HG02884 (cell line): ENCODE measurements at regions not wholly inside any gene's neighbourhood (a gene's known extent, or its start where the extent isn't known, plus 50 kb on each side); places are given as distances from the start of the nearest gene placed in this dataset.

Source experiments
- ATAC-seq: cut with Tn5 transposase; IDR thresholded peaks from one replicate; pipeline ENCODE4 v1.9.1; 2021; ENCODE audit warnings: mild to moderate bottlenecking, moderate library complexity; ENCODE audit not compliant: unreplicated experiment

GRCh38 chr21:41689289-41689583 is 77.6 kb downstream of the RIPK4 start:
- no peak for ATAC-seq

- ATAC-seq: no peak
These were observed 79.2 kb downstream of the RIPK4 start for GRCh38 chr21:41687633-41688032.

DNA sequence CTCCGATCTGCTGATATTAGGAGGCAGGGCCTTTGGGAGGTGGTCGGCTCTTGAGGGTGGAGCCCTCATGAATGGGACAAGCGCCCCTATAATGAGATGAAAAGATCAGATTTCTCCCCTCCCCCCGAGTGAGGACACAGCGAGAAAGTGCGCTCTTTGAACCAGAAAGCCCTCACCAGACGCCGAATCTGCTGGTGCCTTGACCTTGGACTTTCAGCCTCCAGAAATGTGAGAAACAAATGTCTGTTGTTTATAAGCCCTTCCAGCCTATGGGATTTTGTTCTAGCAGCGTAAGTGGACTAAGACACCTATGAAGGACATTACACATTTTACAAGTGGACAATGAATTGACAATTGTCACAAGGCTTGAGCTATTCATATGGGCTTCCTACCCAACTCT is 80.2 kb downstream of the RIPK4 start:
- no peak for ATAC-seq

- no peak for ATAC-seq
These were observed 81.2 kb downstream of the RIPK4 start for GRCh38 chr21:41685511-41686149.

DNA sequence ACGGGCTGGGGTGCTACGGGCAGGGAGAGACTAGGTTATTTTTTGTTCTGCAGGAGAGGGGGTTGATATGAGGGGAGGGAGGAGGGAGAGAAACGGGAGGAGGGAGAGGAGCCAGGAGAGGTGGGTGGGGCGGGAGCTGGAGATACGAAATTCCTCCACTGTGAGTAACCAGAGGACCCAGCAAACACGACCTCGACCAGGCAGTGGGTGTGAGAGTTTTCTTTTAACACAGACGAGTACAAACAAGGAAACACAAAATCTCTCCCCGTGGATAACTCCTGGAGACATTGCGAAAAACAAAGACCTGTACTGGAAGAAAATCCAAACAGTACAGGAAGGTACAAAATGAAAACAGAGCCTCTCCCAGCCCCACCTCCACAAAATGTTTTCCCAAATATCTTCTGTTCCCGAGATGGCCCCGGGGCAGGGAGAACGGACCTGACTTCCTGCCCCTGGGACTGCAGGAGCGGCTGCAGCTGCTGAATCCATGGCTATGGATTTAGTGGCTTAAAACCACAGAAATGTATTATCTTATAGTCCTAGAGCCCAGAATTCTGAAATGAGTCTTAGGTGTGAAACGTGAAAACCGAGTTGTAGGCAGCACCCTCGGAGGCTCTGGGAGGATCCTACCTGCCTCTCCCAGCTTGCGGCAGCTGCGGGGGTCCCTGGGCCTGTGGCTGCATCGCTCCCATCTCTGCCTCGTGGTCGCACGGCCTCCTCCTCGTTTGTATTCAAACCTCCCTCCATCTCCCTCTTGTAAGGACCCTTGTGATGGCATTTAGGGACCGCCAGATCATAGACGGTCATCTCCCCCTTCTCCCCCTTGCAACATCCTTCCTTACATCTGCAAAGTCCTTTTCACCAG is 82.2 kb downstream of the RIPK4 start:
- ATAC-seq: no peak

GRCh38 chr21:41683815-41684214 is 83.0 kb downstream of the RIPK4 start:
- no peak for ATAC-seq

- ATAC-seq: no peak
These were observed 84.1 kb downstream of the RIPK4 start for GRCh38 chr21:41682719-41683179.

GRCh38 chr21:41681939-41682718 is 84.7 kb downstream of the RIPK4 start:
- ATAC-seq: no peak

- no peak for ATAC-seq
These were observed 85.5 kb downstream of the RIPK4 start for GRCh38 chr21:41681348-41681801.

- ATAC-seq: no peak
These were observed 86.2 kb downstream of the RIPK4 start for GRCh38 chr21:41680444-41681347.

GRCh38 chr21:41678924-41679318 is 87.9 kb downstream of the RIPK4 start:
- ATAC-seq: no peak

DNA sequence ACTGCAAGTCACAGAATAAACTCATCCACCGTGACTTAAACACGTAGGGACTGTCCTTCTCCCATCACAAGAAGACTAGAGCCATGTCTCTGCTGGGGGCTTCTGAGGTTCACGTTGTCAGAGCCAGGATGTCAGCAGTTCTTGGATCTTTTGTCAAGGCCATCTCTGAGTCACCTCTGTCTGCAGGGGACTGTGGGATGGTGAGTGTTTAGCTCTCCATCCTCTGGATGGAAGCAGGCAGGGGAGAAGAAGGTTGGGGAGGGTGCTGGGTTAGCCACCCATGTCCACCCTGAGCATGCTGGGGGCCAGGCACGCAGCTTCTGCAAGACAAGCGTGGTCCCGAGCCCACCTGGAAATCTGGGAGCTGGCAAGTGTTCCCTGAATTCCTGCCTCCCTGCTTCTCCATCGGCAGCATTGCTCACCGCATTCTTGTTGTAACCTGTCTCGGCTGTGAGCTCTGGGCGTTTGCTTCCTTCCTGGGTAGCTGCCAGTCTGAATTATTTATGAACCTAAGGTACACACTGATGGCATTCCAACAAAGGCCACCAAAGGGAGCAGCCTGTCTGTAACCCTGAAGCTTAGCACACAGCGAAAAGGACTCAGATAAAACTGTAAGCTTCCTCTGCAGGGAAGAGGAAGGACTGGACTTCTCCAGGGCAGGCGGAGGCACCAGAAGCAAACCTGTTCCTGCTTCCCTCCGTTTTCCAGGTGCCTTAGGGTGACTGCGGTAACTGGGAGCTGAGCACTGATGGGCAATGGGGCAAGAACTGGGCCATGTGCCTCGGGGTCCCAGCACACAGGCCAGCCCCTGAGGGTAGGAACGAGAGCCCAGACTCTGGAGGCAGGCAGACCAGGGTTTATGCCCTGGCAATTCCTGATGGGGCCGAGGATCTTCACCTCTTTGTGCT is 88.6 kb downstream of the RIPK4 start:
- ATAC-seq: no peak

DNA sequence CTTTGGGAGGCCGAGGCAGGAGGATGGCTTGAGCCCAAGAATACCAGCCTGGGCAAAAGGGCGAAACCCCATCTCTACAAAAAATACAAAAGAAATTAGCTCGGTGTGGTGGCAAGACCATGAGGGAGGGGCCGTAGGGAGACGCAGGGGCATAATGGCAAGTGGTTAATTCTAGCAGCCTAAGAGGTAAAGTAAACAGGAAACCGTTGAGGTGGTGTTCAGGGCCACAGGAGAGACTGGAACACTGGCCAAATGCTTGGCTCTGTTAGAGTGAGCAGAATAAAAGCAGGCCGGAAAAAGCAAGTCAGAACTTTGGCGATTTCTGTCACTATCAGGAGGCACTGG is 89.2 kb downstream of the RIPK4 start:
- no peak for ATAC-seq

DNA sequence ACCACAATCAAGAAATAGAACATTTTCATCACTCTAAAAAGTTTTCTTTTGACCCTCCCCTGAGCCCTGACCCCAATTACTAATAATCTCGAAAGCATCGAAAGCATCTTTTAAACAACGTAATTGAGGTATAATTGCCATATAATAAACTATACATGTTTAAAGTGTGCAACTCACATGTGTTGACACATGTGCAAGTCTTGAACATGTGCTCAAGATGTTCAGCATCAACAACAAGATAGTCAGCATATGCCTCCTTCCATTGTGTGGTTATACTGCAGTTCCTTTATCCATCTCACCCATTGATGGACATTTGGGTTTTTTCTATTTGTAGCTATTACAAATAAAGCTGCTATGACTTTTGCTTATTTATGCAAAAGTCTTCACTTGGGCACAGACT is 90.7 kb downstream of the RIPK4 start:
- ATAC-seq: no peak

DNA sequence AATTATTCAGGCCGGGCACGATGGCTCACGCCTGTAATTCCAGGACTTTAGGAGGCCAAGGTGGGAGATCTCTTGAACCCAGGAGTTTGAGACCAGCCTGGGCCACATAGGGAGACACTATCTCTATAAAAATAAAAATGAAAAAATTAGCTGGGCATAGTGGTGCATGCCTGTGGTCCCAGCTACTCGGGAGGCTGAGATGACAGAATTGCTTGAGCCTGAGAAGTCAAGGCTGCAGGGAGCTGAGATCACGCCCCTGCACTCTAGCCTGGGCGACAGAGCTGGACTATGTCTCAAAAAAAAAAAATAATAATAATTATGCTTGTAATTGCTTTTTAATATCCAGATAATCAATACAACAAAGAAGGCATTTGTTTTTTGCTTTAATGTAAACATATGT is 91.3 kb downstream of the RIPK4 start:
- no peak for ATAC-seq

GRCh38 chr21:41674402-41674801 is 92.5 kb downstream of the RIPK4 start:
- ATAC-seq: no peak

- no peak for ATAC-seq
These were observed 93.1 kb downstream of the RIPK4 start for GRCh38 chr21:41673596-41674335.

DNA sequence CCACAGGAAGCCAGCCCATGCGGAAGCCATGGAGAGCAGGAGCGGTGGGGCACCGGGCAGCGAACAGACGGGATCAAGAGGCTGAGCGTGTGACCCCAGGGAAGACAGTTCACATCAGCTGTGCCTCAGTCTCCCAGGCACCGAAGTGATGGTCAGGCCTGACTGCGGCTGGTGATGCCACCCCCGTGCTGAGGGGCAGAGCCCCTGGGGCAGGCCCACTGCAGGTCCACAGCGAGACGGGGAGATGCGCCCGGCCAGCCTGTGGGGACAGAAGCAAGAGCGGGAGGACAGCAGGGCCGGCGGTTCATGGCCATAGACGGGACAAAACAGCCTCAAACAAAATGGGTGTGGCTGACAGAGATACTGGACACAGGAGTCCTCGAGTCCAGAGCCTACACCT is 93.8 kb downstream of the RIPK4 start:
- ATAC-seq: no peak

DNA sequence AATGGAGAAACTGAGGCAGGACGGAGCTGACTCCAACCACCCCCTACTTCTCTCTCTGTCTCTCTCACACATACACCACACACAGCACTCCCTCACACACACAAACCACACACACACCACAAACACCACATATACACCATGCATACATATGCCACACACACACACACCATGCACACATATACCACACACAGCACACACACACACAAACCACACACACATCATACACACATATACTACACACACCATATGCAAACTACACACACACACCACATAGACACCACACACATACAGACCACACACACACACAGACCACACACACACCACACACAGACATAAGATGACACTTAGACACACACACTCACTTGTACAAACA is 94.3 kb downstream of the RIPK4 start:
- no peak for ATAC-seq
